Lower leg skin (tissue), 3 donors: ENCODE measurements at regions not wholly inside any gene's neighbourhood (a gene's known extent, or its start where the extent isn't known, plus 50 kb on each side); places are given as distances from the start of the nearest gene placed in this dataset.

ENCODE experiments used
- CTCF ChIP-seq, 3 donors: fragments of 450-650 bp; IDR thresholded peaks; one replicate each; pipeline ENCODE4 v1.5.1; 2016; ENCODE audit warnings: antibody characterized with exemption in 3 of 3, mild to moderate bottlenecking in 3 of 3, moderate library complexity in 2 of 3
- POLR2A ChIP-seq, 2 donors: fragments of 450-650 bp; IDR thresholded peaks; one replicate each; pipeline ENCODE4 v1.6.1; 2016 to 2017; ENCODE audit warnings: antibody characterized with exemption in 2 of 2, mild to moderate bottlenecking in 1 of 2, moderate library complexity in 1 of 2

- TF ChIP-seq POLR2A (IDR thresholded peaks at IDR 0.05), result no peak
- TF ChIP-seq CTCF (IDR thresholded peaks at IDR 0.05), result no peak
These were observed 463.5 kb downstream of the MTX2 start for GRCh38 chr2:176732780-176733179.
